Heart right ventricle (tissue), 16 donors: ENCODE measurements at regions not wholly inside any gene's neighbourhood (a gene's known extent, or its start where the extent isn't known, plus 50 kb on each side); places are given as distances from the start of the nearest gene placed in this dataset.

Experiments
- ATAC-seq, 8 donors: fragments of 200-7000 bp; cut with Tn5 transposase; one replicate each; pipeline ENCODE4 v1.9.1; 2020; ENCODE audit warnings: mild to moderate bottlenecking in 8 of 8, moderate library complexity in 8 of 8, moderate number of reproducible peaks in 1 of 8
- DNase-seq, 2 donors: peaks; one replicate each; pipeline ENCODE4 v3.0.0-alpha.2; 2020
- H3K27ac ChIP-seq, 10 donors: fragments of 200-600 bp; sonication (generic) in 2 of 10; one replicate each; pipeline versions ENCODE4 v1.5.0 to v1.8.0; 2020 to 2022; ENCODE audit warnings: mild to moderate bottlenecking in 3 of 10
- H3K27me3 ChIP-seq, 7 donors: fragments of 200-600 bp; one replicate each; pipeline ENCODE4 v1.8.0; 2021 to 2022; ENCODE audit warnings: mild to moderate bottlenecking in 2 of 7
- H3K36me3 ChIP-seq, 9 donors: fragments of 200-600 bp; sonication (generic) in 1 of 9; one replicate each; pipeline versions ENCODE4 v1.5.0 to v1.8.0; 2020 to 2022; ENCODE audit warnings: mild to moderate bottlenecking in 2 of 9
- H3K4me1 ChIP-seq, 9 donors: fragments of 200-600 bp; sonication (generic) in 1 of 9; one replicate each; pipeline versions ENCODE4 v1.5.0 to v1.8.0; 2020 to 2022; ENCODE audit warnings: mild to moderate bottlenecking in 4 of 9
- H3K4me3 ChIP-seq, 10 donors: fragments of 200-600 bp; sonication (generic) in 2 of 10; one replicate each; pipeline versions ENCODE4 v1.5.0 to v1.8.0; 2020 to 2022; ENCODE audit warnings: mild to moderate bottlenecking in 7 of 10, moderate library complexity in 2 of 10
- H3K9me3 ChIP-seq, 11 donors: fragments of 200-600 bp in 10 of 11; sonication (generic) in 2 of 11; one replicate each; pipeline versions ENCODE4 v1.5.0 to v1.8.0; 2013 to 2022; ENCODE audit warnings: mild to moderate bottlenecking in 2 of 11, control low read depth in 1 of 11, moderate library complexity in 1 of 11
- CTCF ChIP-seq, 9 donors: fragments of 200-600 bp; sonication (generic) in 2 of 9; IDR thresholded peaks; one replicate each; pipeline versions ENCODE4 v1.5.0 to v1.8.0; 2021 to 2022; ENCODE audit warnings: antibody characterized with exemption in 9 of 9, mild to moderate bottlenecking in 5 of 9, moderate library complexity in 1 of 9
- WGBS, 2 donors: extraction: QIAGEN DNeasy Blood & Tissue Kit; methylation state at CpG; one replicate each; pipeline ENCODE4 v1.1.7; 2013; ENCODE audit warnings: inconsistent platforms in 1 of 2; 5-methylcytosine and 5-hydroxymethylcytosine counted together
- intact Hi-C, 10 donors: fragments of 100-400 bp; cut with DNase I; formaldehyde crosslinking; loops; one replicate each; pipeline versions ENCODE4 v1.11.1 to v1.14.2; 2022
- donor health status: Arrhythmogenic right ventricular cardiomyopathy.
- donor health status: ischemic (EF 13 %, LVEDD 7.1; RV severe dilation, severe dysfunction).
- donor health status: healthy with polysubstance abuse.
- donor health status: DM: no; HTN: yes; CAD: no.
- donor health status: DM: no; HTN: no; CAD: no.
- donor health status: ischemic (EF 25% LVEDD 6.9; RV normal size, moderate dysfunction).
- donor health status: ischemic (EF 25% LVEDD 5.7; RV mildly dilated, moderate dysfunction).
- donor health status: healthy.
- donor health status: DM: yes; HTN: yes; CAD: no.
- donor health status: Ischemic cardiomyopathy.
- donor health status: ischemic (EF 35%, LVEDD 5.7; RV mildly dilated, moderate dysfunction).
- donor health status: nonischemic (EF 11% LVEDD 7.7; RV severe dilation, severe dysfunction).
- donor health status: DM: yes; HTN: yes; CAD: no.
- donor health status: PGD.
- donor health status: ischemic (EF 29% LVEDD 5.4; RV normal size, mild dysfunction).
- donor health status: nonischemic (EF 23%, LVEDD 6.1; RV moderate dilation, normal function).

- H3K4me1 ChIP-seq: no peaks in the 10 kb centered on the region
- no peak overlapping the region for H3K27ac ChIP-seq
- TF ChIP-seq CTCF (IDR thresholded peaks at IDR 0.05): no peak
- 65 to 69% methylated on average over 2 of the region's 2 CpGs for WGBS, 2 donors
- intact Hi-C loops: no loop called here
- no peaks in the 10 kb centered on the region for H3K27me3 ChIP-seq
- no peak for ATAC-seq
- H3K4me3 ChIP-seq: no peak overlapping the region
- peaks cover 0 to 24% (median 0%) of the 10 kb centered on the region in 11 donors for H3K9me3 ChIP-seq
- no peak for DNase-seq
- no peaks in the 10 kb centered on the region for H3K36me3 ChIP-seq
These were observed 335.8 kb downstream of the SLITRK1 start for GRCh38 chr13:83546476-83546875.

- Histone ChIP-seq H3K36me3 (no peaks in the 10 kb centered on the region), H3K9me3 (peaks cover 0 to 64% (median 7%) of the 10 kb centered on the region in 11 donors), H3K27me3 (no peaks in the 10 kb centered on the region), H3K4me3 (no peak overlapping the region), H3K4me1 (no peaks in the 10 kb centered on the region), H3K27ac (no peak overlapping the region)
- TF ChIP-seq CTCF (IDR thresholded peaks at IDR 0.05): no peak
- WGBS, 2 donors: 51 to 71% methylated on average over 2 of the region's 2 CpGs
- intact Hi-C loops: no loop called here
- ATAC-seq (no peak), DNase-seq (no peak)
These were observed 343.6 kb downstream of the SLITRK1 start for GRCh38 chr13:83538636-83539035.

- TF ChIP-seq CTCF (IDR thresholded peaks at IDR 0.05): no peak
- no peak overlapping the region for H3K4me3 ChIP-seq
These were observed 345.3 kb downstream of the SLITRK1 start for GRCh38 chr13:83536941-83537340.

GRCh38 chr13:83536153-83536552 is 346.1 kb downstream of the SLITRK1 start:
- ATAC-seq: no peak
- intact Hi-C loops: no loop called here
- 60 to 66% methylated on average over 1 of the region's 1 CpG for WGBS, 2 donors

More at GRCh38 chr13:83536941-83537340, 345.3 kb downstream of the SLITRK1 start:
- 91% methylated on average over 2 of the region's 2 CpGs for whole genome bisulfite sequencing, 2 donors
- peaks cover 0 to 78% (median 7%) of the 10 kb centered on the region in 11 donors for H3K9me3 ChIP-seq
- ATAC-seq (no peak), DNase-seq (no peak)
- no peaks in the 10 kb centered on the region for H3K4me1 ChIP-seq
- H3K36me3 ChIP-seq: no peaks in the 10 kb centered on the region
- intact Hi-C loops: no loop called here
- H3K27me3 ChIP-seq: no peaks in the 10 kb centered on the region
- H3K27ac ChIP-seq: no peak overlapping the region

More at GRCh38 chr13:83536153-83536552, 346.1 kb downstream of the SLITRK1 start:
- H3K4me3 ChIP-seq: no peak overlapping the region
- TF ChIP-seq CTCF (IDR thresholded peaks at IDR 0.05): no peak
- H3K27ac ChIP-seq: no peak overlapping the region
- H3K36me3 ChIP-seq: no peaks in the 10 kb centered on the region
- no peaks in the 10 kb centered on the region for H3K27me3 ChIP-seq
- no peak for DNase-seq
- H3K4me1 ChIP-seq: no peaks in the 10 kb centered on the region
- H3K9me3 ChIP-seq: peaks cover 0 to 74% (median 7%) of the 10 kb centered on the region in 11 donors
